HepG2 (cell line): ENCODE measurements at regions not wholly inside any gene's neighbourhood (a gene's known extent, or its start where the extent isn't known, plus 50 kb on each side); places are given as distances from the start of the nearest gene placed in this dataset.

Experiments
- ATAC-seq: fragments of 200-7000 bp; cut with Tn5 transposase; 3 replicates; pipeline ENCODE4 v1.9.1; 2020; ENCODE audit warnings: mild to moderate bottlenecking, moderate library complexity
- BruUV-seq: library from RNA; stranded (reverse); fragments of 400-500 nt; replicated peaks from 2 replicates; lab custom pipeline; 2021; lab: Mats Ljungman, UMichigan
- CTCF ChIA-PET: fragments of 300-600 bp; formaldehyde crosslinking; extraction: SDS; loops from one replicate; lab custom pipeline; 2021; ENCODE audit warnings: low total read pairs, inconsistent platforms, low intra/inter-chr PET ratio; lab: Yijun Ruan, JAX
- POLR2A ChIA-PET: fragments of 350-600 bp; sonication (Branson Sonifier 250); formaldehyde crosslinking; loops from one replicate; lab custom pipeline; 2020; ENCODE audit warnings: antibody characterized with exemption, inconsistent platforms; lab: Yijun Ruan, JAX
- DNase-seq: peaks from one replicate; pipeline ENCODE4 v3.0.0-alpha.2; 2015; ENCODE audit warnings: low spot score
- FAIRE-seq: peaks from 3 replicates; lab custom pipeline; 2011; peaks lifted over from hg19 to GRCh38; lab: Jason Lieb, UNC
- H2AFZ ChIP-seq: one replicate; pipeline ENCODE4 v1.6.1; 2011; ENCODE audit warnings: low read length, inconsistent platforms
- H3K27ac ChIP-seq: fragments of 300-600 bp; 3 replicates; pipeline ENCODE4 v1.8.0; 2011; ENCODE audit warnings: mixed run types, mild to moderate bottlenecking, mixed read lengths, low read length, inconsistent platforms; ENCODE audit not compliant: insufficient read depth; ENCODE audit errors: extremely low read length
- H3K27me3 ChIP-seq, 2 experiments: fragments of 200-600 bp in 1 of 2; 2 replicates in 1 of 2; 3 replicates in 1 of 2; pipeline versions ENCODE4 v1.6.0 to v1.8.0; 2011; ENCODE audit warnings: low read length in 2 of 2, mild to moderate bottlenecking in 2 of 2, moderate library complexity in 2 of 2, inconsistent platforms in 1 of 2; ENCODE audit not compliant: insufficient read depth in 2 of 2, control insufficient read depth in 1 of 2
- H3K36me3 ChIP-seq, 2 experiments: fragments of 200-600 bp in 1 of 2; replicated peaks in 1 of 2; 2 replicates in 1 of 2; 3 replicates in 1 of 2; pipeline versions ENCODE4 v1.5.1 to v1.8.0; 2011; ENCODE audit warnings: low read length in 2 of 2, inconsistent platforms in 1 of 2; ENCODE audit not compliant: insufficient read depth in 2 of 2, control insufficient read depth in 1 of 2
- H3K4me1 ChIP-seq: 2 replicates; pipeline ENCODE4 v1.5.1; 2012; ENCODE audit warnings: low read length, inconsistent platforms; ENCODE audit not compliant: insufficient read depth
- H3K4me2 ChIP-seq: 2 replicates; pipeline ENCODE4 v1.6.0; 2011; ENCODE audit warnings: low read depth, low read length, inconsistent platforms
- H3K4me3 ChIP-seq, 3 experiments: fragments of 200-600 bp in 1 of 3; sonication (generic), shearing (Covaris generic) in 1 of 3; replicated peaks in 1 of 3; 2 replicates each; pipeline ENCODE4 v1.5.1; 2011 to 2016; ENCODE audit warnings: low read length in 3 of 3, inconsistent platforms in 2 of 3, low read depth in 2 of 3, mild to moderate bottlenecking in 2 of 3, control low read depth in 1 of 3, mixed read lengths in 1 of 3; ENCODE audit not compliant: insufficient read depth in 1 of 3
- H3K79me2 ChIP-seq: one replicate; pipeline ENCODE4 v1.6.1; 2011; ENCODE audit warnings: low read length, inconsistent platforms; ENCODE audit not compliant: insufficient read depth
- H3K9ac ChIP-seq: 2 replicates; pipeline ENCODE4 v1.6.0; 2011; ENCODE audit warnings: mild to moderate bottlenecking, low read depth, low read length, inconsistent platforms; ENCODE audit not compliant: insufficient read depth
- H3K9me3 ChIP-seq: 2 replicates; pipeline ENCODE4 v1.5.1; 2012; ENCODE audit warnings: mild to moderate bottlenecking, low read length
- H4K20me1 ChIP-seq: 2 replicates; pipeline ENCODE4 v1.6.0; 2011; ENCODE audit warnings: inconsistent platforms, mild to moderate bottlenecking, low read length, moderate library complexity; ENCODE audit not compliant: insufficient read depth
- ASH2L ChIP-seq: fragments of 300-600, 200-600 bp; sonication (generic); IDR thresholded peaks from 2 replicates; pipeline ENCODE4 v1.7.0; 2017; ENCODE audit warnings: low read depth, mild to moderate bottlenecking, moderate library complexity, mixed read lengths, low read length; ENCODE audit not compliant: insufficient read length
- ATF4 ChIP-seq, 2 experiments: fragments of 450-650 bp in 1 of 2; sonication (generic) in 1 of 2; formaldehyde crosslinking; IDR thresholded peaks; 2 replicates each; pipeline versions ENCODE4 v1.5.0 to v1.8.0; 2020 to 2022; ENCODE audit warnings: mild to moderate bottlenecking in 1 of 2, missing genetic modification reagents in 1 of 2
- ATM ChIP-seq: fragments of 450-650 bp; IDR thresholded peaks from 2 replicates; pipeline ENCODE4 v1.7.1; 2017; ENCODE audit warnings: mild to moderate bottlenecking, borderline replicate concordance
- FOSL2 ChIP-seq: sonication (generic); formaldehyde crosslinking; IDR thresholded peaks from 2 replicates; pipeline ENCODE4 v1.4.0; 2020; ENCODE audit warnings: missing genetic modification reagents
- HIVEP1 ChIP-seq: sonication (generic); formaldehyde crosslinking; IDR thresholded peaks from 2 replicates; pipeline ENCODE4 v1.4.0; 2020; ENCODE audit warnings: mild to moderate bottlenecking, missing genetic modification reagents
- HNRNPK ChIP-seq: fragments of 200-400 bp; formaldehyde crosslinking; IDR thresholded peaks from 2 replicates; pipeline ENCODE4 v1.6.1; 2018; ENCODE audit warnings: low read length, low read depth, moderate library complexity, mild to moderate bottlenecking; ENCODE audit not compliant: poor library complexity, severe bottlenecking
- KLF6 ChIP-seq: IDR thresholded peaks from 2 replicates; pipeline ENCODE4 v1.8.0; 2016; ENCODE audit warnings: missing biosample characterization, missing genetic modification reagents
- PAF1 ChIP-seq: IDR thresholded peaks from 2 replicates; pipeline ENCODE4 v1.6.1; 2016; ENCODE audit warnings: missing genetic modification reagents, missing compliant biosample characterization
- PCBP1 ChIP-seq: fragments of 200-400 bp; formaldehyde crosslinking; IDR thresholded peaks from 2 replicates; pipeline ENCODE4 v1.6.1; 2017; ENCODE audit warnings: mild to moderate bottlenecking, low read depth, low read length, borderline replicate concordance
- XRCC5 ChIP-seq: fragments of 200-400 bp; formaldehyde crosslinking; optimal IDR thresholded peaks from 2 replicates; pipeline ENCODE3; 2017; ENCODE audit warnings: mild to moderate bottlenecking, low read length
- ZBTB39 ChIP-seq: sonication (generic); formaldehyde crosslinking; IDR thresholded peaks from 2 replicates; pipeline ENCODE4 v1.5.0; 2020; ENCODE audit warnings: missing genetic modification reagents
- ZBTB42 ChIP-seq: sonication (generic); formaldehyde crosslinking; IDR thresholded peaks from 2 replicates; pipeline ENCODE4 v1.5.0; 2020; ENCODE audit warnings: mild to moderate bottlenecking, missing genetic modification reagents
- ZFY ChIP-seq: sonication (generic); formaldehyde crosslinking; IDR thresholded peaks from 2 replicates; pipeline ENCODE4 v1.4.0; 2020; ENCODE audit warnings: missing genetic modification reagents
- ZNF260 ChIP-seq: sonication (generic); formaldehyde crosslinking; IDR thresholded peaks from 2 replicates; pipeline ENCODE4 v1.4.0; 2020; ENCODE audit warnings: missing genetic modification reagents, low read depth, mild to moderate bottlenecking, borderline replicate concordance
- ZNF543 ChIP-seq: sonication (generic); formaldehyde crosslinking; IDR thresholded peaks from 2 replicates; pipeline ENCODE4 v1.4.0; 2020; ENCODE audit warnings: mild to moderate bottlenecking, missing genetic modification reagents
- ZNF546 ChIP-seq: sonication (generic); formaldehyde crosslinking; conservative IDR thresholded peaks from 2 replicates; pipeline ENCODE4 v1.8.1; 2023; ENCODE audit warnings: mild to moderate bottlenecking, missing genetic modification reagents
- ZNF589 ChIP-seq: sonication (generic); formaldehyde crosslinking; conservative IDR thresholded peaks from 2 replicates; pipeline ENCODE4 v1.8.0; 2022; ENCODE audit warnings: mild to moderate bottlenecking, moderate library complexity, missing genetic modification reagents
- ZNF883 ChIP-seq: sonication (generic); formaldehyde crosslinking; IDR thresholded peaks from 2 replicates; pipeline ENCODE4 v1.5.1; 2020; ENCODE audit warnings: mild to moderate bottlenecking, missing genetic modification reagents; ENCODE audit errors: not compliant biosample characterization
- ZSCAN30 ChIP-seq: sonication (generic); formaldehyde crosslinking; IDR thresholded peaks from 2 replicates; pipeline ENCODE4 v1.5.0; 2020; ENCODE audit warnings: mild to moderate bottlenecking, missing genetic modification reagents
- ZSCAN5A ChIP-seq: sonication (generic); formaldehyde crosslinking; IDR thresholded peaks from 2 replicates; pipeline ENCODE4 v1.8.0; 2022; ENCODE audit warnings: mild to moderate bottlenecking, missing genetic modification reagents, borderline replicate concordance
- WGBS: methylation state at CpG from one replicate; pipeline ENCODE4 v1.1.6; 2017; ENCODE audit warnings: low lambda C conversion rate; 5-methylcytosine and 5-hydroxymethylcytosine counted together
- in situ Hi-C: cut with HindIII; loops from 2 replicates; pipeline ENCODE4 v1.10.0; 2017; ENCODE audit warnings: low pct_unique_long_range_greater_than_20kb; ENCODE audit not compliant: extremely low pct_ligation_motif_present
- intact Hi-C: fragments of 100-400 bp; cut with micrococcal nuclease; formaldehyde crosslinking; loops from one replicate; pipeline ENCODE4 v1.10.0; 2022; ENCODE audit not compliant: unreplicated experiment
- TF ChIP-seq, protein P1 (sequence below): sonication (generic); formaldehyde crosslinking; IDR thresholded peaks from 2 replicates; pipeline ENCODE4 v1.8.0; 2022; ENCODE audit warnings: mild to moderate bottlenecking, missing genetic modification reagents, moderate library complexity

- no peak for TF ChIP-seq ATM
- no peak for TF ChIP-seq ZBTB39 (CRISPR knock-in tag)
- no peak for TF ChIP-seq HNRNPK
- no peak for TF ChIP-seq ZFY (CRISPR knock-in tag)
- no peak for TF ChIP-seq ZNF883
- TF ChIP-seq XRCC5: no peak
- no peak for TF ChIP-seq ZSCAN5A
- no peak for TF ChIP-seq ZNF589
- no peak for TF ChIP-seq ZNF260 (CRISPR knock-in tag)
Measured at GRCh38 chr2:7726989-7727388, 809.8 kb downstream of the RNF144A start (continued).

DNA sequence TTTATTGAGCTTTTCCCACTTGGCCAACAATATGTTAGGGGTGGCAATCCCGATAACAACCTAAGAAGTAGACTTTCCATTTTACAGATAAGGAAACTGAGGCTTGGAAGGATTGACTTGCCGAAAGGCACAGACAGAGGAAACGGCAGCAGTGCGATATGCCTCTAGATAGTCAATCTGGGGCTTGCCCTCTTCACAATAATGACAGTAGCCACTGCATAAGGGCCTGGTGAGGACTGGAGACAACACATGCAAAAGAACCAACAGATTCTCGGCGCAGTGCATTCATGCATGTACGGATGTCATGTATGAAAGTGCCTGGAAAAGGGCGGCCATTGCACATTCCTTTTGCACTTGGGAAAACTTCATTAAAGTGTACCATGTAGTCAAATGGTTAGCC lies 811.2 kb downstream of the RNF144A start:
- CTCF ChIA-PET: no interaction called here
- Histone ChIP-seq H3K79me2 (no peaks in the 10 kb centered on the region), H3K9ac (no peak overlapping the region), H3K27me3 (no peaks in the 10 kb centered on the region; a peak in 1 of 5 replicates), H2AFZ (no peak overlapping the region), H3K4me2 (no peak overlapping the region), H3K27ac (no peak overlapping the region), H3K36me3 (no peaks in the 10 kb centered on the region), H4K20me1 (no peaks in the 10 kb centered on the region), H3K4me3 (no peak overlapping the region), H3K9me3 (no peaks in the 10 kb centered on the region), H3K4me1 (no peaks in the 10 kb centered on the region)
- in situ Hi-C loops: no loop called here
- DNase-seq: no peak
- ATAC-seq: no peak
- 37% methylated on average over 8 of the region's 8 CpGs for WGBS
- intact Hi-C loops: no loop called here
- no peak for FAIRE-seq
- TF ChIP-seq FOSL2 (CRISPR knock-in tag) (no peak), PAF1 (CRISPR knock-in tag) (no peak), KLF6 (CRISPR knock-in tag) (no peak), ASH2L (no peak), ATF4 (CRISPR knock-in tag; IDR thresholded peaks at IDR 0.05) (no peak), ZNF546 (CRISPR knock-in tag) (no peak), HIVEP1 (no peak), ZBTB42 (no peak), PCBP1 (no peak), ZNF543 (CRISPR knock-in tag) (no peak), ZSCAN30 (CRISPR knock-in tag) (no peak)
- TF ChIP-seq, protein P1, sequence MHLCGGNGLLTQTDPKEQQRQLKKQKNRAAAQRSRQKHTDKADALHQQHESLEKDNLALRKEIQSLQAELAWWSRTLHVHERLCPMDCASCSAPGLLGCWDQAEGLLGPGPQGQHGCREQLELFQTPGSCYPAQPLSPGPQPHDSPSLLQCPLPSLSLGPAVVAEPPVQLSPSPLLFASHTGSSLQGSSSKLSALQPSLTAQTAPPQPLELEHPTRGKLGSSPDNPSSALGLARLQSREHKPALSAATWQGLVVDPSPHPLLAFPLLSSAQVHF (CRISPR knock-in tag): no peak
- no TSS peak for BruUV-seq
- POLR2A ChIA-PET: no interaction called here
